ENCODE measurements at regions not wholly inside any gene's neighbourhood (a gene's known extent, or its start where the extent isn't known, plus 50 kb on each side); places are given as distances from the start of the nearest gene placed in this dataset.

GRCh38 chr4:166182145-166182544 is 309.1 kb downstream of the TLL1 start:
- no peak overlapping the region for H2AFZ ChIP-seq (ENCODE audit: low read depth, low read length)
- no peaks in the 10 kb centered on the region for H3K36me3 Mint-ChIP-seq (ENCODE audit: low read depth, unreplicated experiment)
- TF ChIP-seq EZH2 (IDR thresholded peaks at IDR 0.05; ENCODE audit: insufficient read depth, low read length) = no peak
- H3K36me3 ChIP-seq (ENCODE audit: insufficient read depth, low read length) = no peaks in the 10 kb centered on the region
- no peaks in the 10 kb centered on the region for H4K20me1 ChIP-seq (ENCODE audit: insufficient read depth, low read length)
- H3K4me1 Mint-ChIP-seq (ENCODE audit: low read depth, unreplicated experiment) = no peaks in the 10 kb centered on the region
- no peaks in the 10 kb centered on the region for H3K79me2 ChIP-seq (ENCODE audit: insufficient read depth, low read length)
- FAIRE-seq (no peak), DNase-seq (ENCODE audit: low read depth) (no peak)
- no peak overlapping the region for H3K4me3 Mint-ChIP-seq (ENCODE audit: unreplicated experiment)
- no peak overlapping the region for H3K4me2 ChIP-seq (ENCODE audit: low read length)
- H3K4me3 ChIP-seq (ENCODE audit: insufficient read depth, low read depth, low read length) = no peak overlapping the region
- H3K27ac ChIP-seq (ENCODE audit: low read depth, low read length) = no peak overlapping the region
- no peaks in the 10 kb centered on the region for H3K9me3 ChIP-seq (ENCODE audit: insufficient read depth, low read depth, low read length)
- H3K4me1 ChIP-seq (ENCODE audit: insufficient read depth, low read length) = no peaks in the 10 kb centered on the region
- H3K27me3 ChIP-seq (ENCODE audit: insufficient read depth, low read length) = no peaks in the 10 kb centered on the region
- no peak overlapping the region for H3K27ac Mint-ChIP-seq (ENCODE audit: unreplicated experiment)
- no peaks in the 10 kb centered on the region for H3K27me3 Mint-ChIP-seq (ENCODE audit: low read depth, unreplicated experiment)
- no peak overlapping the region for H3K9ac ChIP-seq (ENCODE audit: low read length)
- no peaks in the 10 kb centered on the region for H3K9me3 Mint-ChIP-seq (ENCODE audit: unreplicated experiment)

- TF ChIP-seq CTCF (IDR thresholded peaks at IDR 0.05; ENCODE audit: insufficient read depth, low read depth, low read length) (no peak), EZH2 (IDR thresholded peaks at IDR 0.05; ENCODE audit: insufficient read depth, low read length) (no peak)
- Histone ChIP-seq H3K36me3 (ENCODE audit: insufficient read depth, low read length) (no peaks in the 10 kb centered on the region), H2AFZ (ENCODE audit: low read depth, low read length) (no peak overlapping the region), H3K4me1 (ENCODE audit: insufficient read depth, low read length) (no peaks in the 10 kb centered on the region), H3K9ac (ENCODE audit: low read length) (no peak overlapping the region), H4K20me1 (ENCODE audit: insufficient read depth, low read length) (no peaks in the 10 kb centered on the region), H3K4me2 (ENCODE audit: low read length) (no peak overlapping the region), H3K27me3 (ENCODE audit: insufficient read depth, low read length) (no peaks in the 10 kb centered on the region), H3K9me3 (ENCODE audit: insufficient read depth, low read depth, low read length) (no peaks in the 10 kb centered on the region), H3K79me2 (ENCODE audit: insufficient read depth, low read length) (no peaks in the 10 kb centered on the region), H3K4me3 (ENCODE audit: insufficient read depth, low read depth, low read length) (no peak overlapping the region), H3K27ac (ENCODE audit: low read depth, low read length) (no peak overlapping the region)
- no peaks in the 10 kb centered on the region for H3K27me3 Mint-ChIP-seq (ENCODE audit: low read depth, unreplicated experiment)
- FAIRE-seq (no peak), DNase-seq (ENCODE audit: low read depth) (peak; percentile 64)
- H3K9me3 Mint-ChIP-seq (ENCODE audit: unreplicated experiment) = no peaks in the 10 kb centered on the region
- H3K4me1 Mint-ChIP-seq (ENCODE audit: low read depth, unreplicated experiment) = no peaks in the 10 kb centered on the region
- no peaks in the 10 kb centered on the region for H3K36me3 Mint-ChIP-seq (ENCODE audit: low read depth, unreplicated experiment)
- H3K4me3 Mint-ChIP-seq (ENCODE audit: unreplicated experiment) = no peak overlapping the region
- no peak overlapping the region for H3K27ac Mint-ChIP-seq (ENCODE audit: unreplicated experiment)
Observed at GRCh38 chr4:166195101-166195500, 322.1 kb downstream of the TLL1 start.

GRCh38 chr4:166197166-166197565 is 324.1 kb downstream of the TLL1 start:
- DNase-seq (ENCODE audit: low read depth) = peak; percentile 31

More at GRCh38 chr4:166197166-166197565, 324.1 kb downstream of the TLL1 start:
- Mint-ChIP-seq H3K27me3 (ENCODE audit: low read depth, unreplicated experiment) (no peaks in the 10 kb centered on the region), H3K27ac (ENCODE audit: unreplicated experiment) (no peak overlapping the region), H3K36me3 (ENCODE audit: low read depth, unreplicated experiment) (no peaks in the 10 kb centered on the region), H3K4me1 (ENCODE audit: low read depth, unreplicated experiment) (no peaks in the 10 kb centered on the region), H3K4me3 (ENCODE audit: unreplicated experiment) (no peak overlapping the region), H3K9me3 (ENCODE audit: unreplicated experiment) (no peaks in the 10 kb centered on the region)
- H3K27ac ChIP-seq (ENCODE audit: low read depth, low read length) = no peak overlapping the region
- H3K4me1 ChIP-seq (ENCODE audit: insufficient read depth, low read length) = no peaks in the 10 kb centered on the region
- H3K27me3 ChIP-seq (ENCODE audit: insufficient read depth, low read length) = no peaks in the 10 kb centered on the region
- H3K36me3 ChIP-seq (ENCODE audit: insufficient read depth, low read length) = no peaks in the 10 kb centered on the region
- H2AFZ ChIP-seq (ENCODE audit: low read depth, low read length) = no peak overlapping the region
- TF ChIP-seq CTCF (IDR thresholded peaks at IDR 0.05; ENCODE audit: insufficient read depth, low read depth, low read length) (no peak), EZH2 (IDR thresholded peaks at IDR 0.05; ENCODE audit: insufficient read depth, low read length) (no peak)
- FAIRE-seq = no peak
- no peaks in the 10 kb centered on the region for H4K20me1 ChIP-seq (ENCODE audit: insufficient read depth, low read length)
- H3K4me3 ChIP-seq (ENCODE audit: insufficient read depth, low read depth, low read length) = no peak overlapping the region
- H3K79me2 ChIP-seq (ENCODE audit: insufficient read depth, low read length) = no peaks in the 10 kb centered on the region
- H3K9me3 ChIP-seq (ENCODE audit: insufficient read depth, low read depth, low read length) = no peaks in the 10 kb centered on the region
- H3K4me2 ChIP-seq (ENCODE audit: low read length) = no peak overlapping the region
- no peak overlapping the region for H3K9ac ChIP-seq (ENCODE audit: low read length)

Measured in astrocyte (in vitro differentiated cells and primary cell).